C4-2B (cell line): ENCODE measurements at regions not wholly inside any gene's neighbourhood (a gene's known extent, or its start where the extent isn't known, plus 50 kb on each side); places are given as distances from the start of the nearest gene placed in this dataset.
"Not testable (repeated sequence)": the region's sequence is repeated elsewhere in the genome, so short reads cannot be mapped to it uniquely, and the experiment has no call there.

ENCODE experiments used
- CTCF ChIP-seq: fragments of 450-650 bp; conservative IDR thresholded peaks from 2 replicates; pipeline ENCODE4 v1.5.1; 2017; ENCODE audit warnings: mild to moderate bottlenecking
- ZFX ChIP-seq: fragments of 450-650 bp; IDR thresholded peaks from 2 replicates; pipeline ENCODE4 v1.6.1; 2017

- TF ChIP-seq CTCF, ZFX: not testable (repeated sequence)
These were observed 78.8 kb downstream of the FBXO4 start for GRCh38 chr5:42003852-42004251.
